ENCODE measurements at regions not wholly inside any gene's neighbourhood (a gene's known extent, or its start where the extent isn't known, plus 50 kb on each side); places are given as distances from the start of the nearest gene placed in this dataset.

GRCh38 chr14:87667659-87668058 is 325.3 kb downstream of the GALC start:
- intact Hi-C loops (cut with DNase I) = no loop called here
- Histone ChIP-seq H3K4me3 (no peak overlapping the region), H3K36me3 (no peaks in the 10 kb centered on the region), H3K9me3 (no peaks in the 10 kb centered on the region), H3K4me1 (no peaks in the 10 kb centered on the region), H3K27ac (no peak overlapping the region), H3K27me3 (no peaks in the 10 kb centered on the region)
- no peak for TF ChIP-seq CTCF (IDR thresholded peaks at IDR 0.05)
- 62 to 69% methylated on average over 4 of the region's 4 CpGs for WGBS, 2 donors
- ATAC-seq = no peak
- no peak for DNase-seq
- no peak for FAIRE-seq

GRCh38 chr14:87656315-87656714 is 336.7 kb downstream of the GALC start:
- 46 to 47% methylated on average over 1 of the region's 1 CpG for WGBS, 2 donors

GRCh38 chr14:87652278-87652677 is 340.7 kb downstream of the GALC start:
- no peak for TF ChIP-seq CTCF (IDR thresholded peaks at IDR 0.05)
- Histone ChIP-seq H3K36me3 (no peaks in the 10 kb centered on the region), H3K27ac (no peak overlapping the region), H3K4me1 (no peaks in the 10 kb centered on the region), H3K27me3 (no peaks in the 10 kb centered on the region), H3K9me3 (no peaks in the 10 kb centered on the region), H3K4me3 (no peak overlapping the region)
- intact Hi-C loops (cut with DNase I) = no loop called here
- DNase-seq (no peak), FAIRE-seq (no peak), ATAC-seq (no peak)
- 75 to 82% methylated on average over 2 of the region's 2 CpGs for WGBS, 2 donors

More at GRCh38 chr14:87656315-87656714, 336.7 kb downstream of the GALC start:
- intact Hi-C loops (cut with DNase I) = no loop called here
- H3K9me3 ChIP-seq = no peaks in the 10 kb centered on the region
- no peaks in the 10 kb centered on the region for H3K27me3 ChIP-seq
- H3K4me3 ChIP-seq = no peak overlapping the region
- DNase-seq (no peak), ATAC-seq (no peak), FAIRE-seq (no peak)
- H3K4me1 ChIP-seq = no peaks in the 10 kb centered on the region
- H3K27ac ChIP-seq = no peak overlapping the region
- H3K36me3 ChIP-seq = no peaks in the 10 kb centered on the region
- no peak for TF ChIP-seq CTCF (IDR thresholded peaks at IDR 0.05)

- 77 to 92% methylated on average over 3 of the region's 3 CpGs for WGBS, 2 donors
Measured at GRCh38 chr14:87644689-87645088, 348.3 kb downstream of the GALC start.

GRCh38 chr14:87643005-87643404 is 350.0 kb downstream of the GALC start:
- no peak overlapping the region for H3K27ac ChIP-seq
- FAIRE-seq (no peak), ATAC-seq (peak in 1 of 4 donors; percentile 18), DNase-seq (no peak)
- no peaks in the 10 kb centered on the region for H3K36me3 ChIP-seq
- H3K27me3 ChIP-seq = no peaks in the 10 kb centered on the region
- intact Hi-C loops (cut with DNase I) = no loop called here
- no peaks in the 10 kb centered on the region for H3K4me1 ChIP-seq
- WGBS, 2 donors = 35 to 52% methylated on average over 4 of the region's 4 CpGs
- H3K9me3 ChIP-seq = no peaks in the 10 kb centered on the region
- TF ChIP-seq CTCF (IDR thresholded peaks at IDR 0.05) = no peak
- no peak overlapping the region for H3K4me3 ChIP-seq

More at GRCh38 chr14:87644689-87645088, 348.3 kb downstream of the GALC start:
- H3K4me1 ChIP-seq = no peaks in the 10 kb centered on the region
- H3K27ac ChIP-seq = no peak overlapping the region
- no peaks in the 10 kb centered on the region for H3K9me3 ChIP-seq
- ATAC-seq (no peak), FAIRE-seq (no peak), DNase-seq (no peak)
- H3K36me3 ChIP-seq = no peaks in the 10 kb centered on the region
- no peak for TF ChIP-seq CTCF (IDR thresholded peaks at IDR 0.05)
- H3K4me3 ChIP-seq = no peak overlapping the region
- no peaks in the 10 kb centered on the region for H3K27me3 ChIP-seq
- intact Hi-C loops (cut with DNase I) = no loop called here
